SU-DHL-6 (cell line): ENCODE measurements at regions not wholly inside any gene's neighbourhood (a gene's known extent, or its start where the extent isn't known, plus 50 kb on each side); places are given as distances from the start of the nearest gene placed in this dataset.

Experiments used
- EZH2phosphoT487 ChIP-seq: fragments of 200-600 bp; sonication (generic), shearing (Covaris generic); conservative IDR thresholded peaks from 2 replicates; pipeline ENCODE4 v1.6.1; 2018; ENCODE audit warnings: mild to moderate bottlenecking, antibody characterized with exemption, low read length, moderate library complexity, mixed read lengths
- TF ChIP-seq, protein P1 (sequence below): fragments of 200-600 bp; sonication (generic); IDR thresholded peaks from one replicate; pipeline ENCODE4 v1.5.1; 2017; ENCODE audit warnings: antibody characterized with exemption, mild to moderate bottlenecking, low read length, moderate library complexity; ENCODE audit not compliant: insufficient read depth, poor library complexity, severe bottlenecking

DNA sequence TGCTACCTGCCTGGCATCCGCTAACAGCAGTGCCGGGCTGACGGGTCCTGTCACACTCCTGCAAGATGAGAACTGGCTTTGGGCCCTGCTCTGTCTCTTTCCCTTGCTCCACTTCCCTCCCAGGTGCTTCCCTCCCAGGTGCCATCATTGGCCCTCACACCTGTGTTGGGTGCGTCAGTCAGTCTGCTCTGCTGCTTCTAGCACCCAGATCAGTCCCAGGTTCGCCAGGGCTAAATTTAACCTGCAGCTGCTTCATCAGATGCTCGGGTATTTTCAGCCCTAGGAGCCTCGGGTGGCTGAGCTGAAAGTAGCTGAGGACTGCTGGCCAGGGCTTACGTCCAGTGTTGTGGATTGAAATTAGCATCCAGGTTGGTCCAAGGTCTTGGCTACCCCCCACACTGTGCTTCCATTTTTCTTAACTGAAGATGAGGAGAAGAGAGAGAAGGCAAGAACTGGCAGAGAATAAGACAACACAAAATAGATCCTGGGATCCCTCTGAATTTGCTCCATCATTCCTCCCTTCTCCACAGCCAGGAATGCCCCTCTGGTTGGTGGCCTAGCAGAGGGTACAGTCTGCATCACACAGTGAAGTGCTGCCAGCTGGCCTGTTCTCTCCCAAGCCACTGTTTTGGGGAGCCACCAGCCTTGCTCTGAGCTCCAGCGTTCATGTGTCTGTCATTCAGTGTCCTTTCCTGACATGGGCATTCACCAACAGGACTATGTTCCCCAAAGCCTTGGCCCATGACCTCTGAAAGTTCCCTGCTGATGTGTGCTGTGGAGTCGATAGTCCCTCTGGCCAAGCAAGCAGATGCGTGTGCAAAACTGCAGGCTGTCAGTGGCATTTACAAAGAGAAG lies 65.9 kb upstream of the SYPL1 start:
- TF ChIP-seq, protein P1, sequence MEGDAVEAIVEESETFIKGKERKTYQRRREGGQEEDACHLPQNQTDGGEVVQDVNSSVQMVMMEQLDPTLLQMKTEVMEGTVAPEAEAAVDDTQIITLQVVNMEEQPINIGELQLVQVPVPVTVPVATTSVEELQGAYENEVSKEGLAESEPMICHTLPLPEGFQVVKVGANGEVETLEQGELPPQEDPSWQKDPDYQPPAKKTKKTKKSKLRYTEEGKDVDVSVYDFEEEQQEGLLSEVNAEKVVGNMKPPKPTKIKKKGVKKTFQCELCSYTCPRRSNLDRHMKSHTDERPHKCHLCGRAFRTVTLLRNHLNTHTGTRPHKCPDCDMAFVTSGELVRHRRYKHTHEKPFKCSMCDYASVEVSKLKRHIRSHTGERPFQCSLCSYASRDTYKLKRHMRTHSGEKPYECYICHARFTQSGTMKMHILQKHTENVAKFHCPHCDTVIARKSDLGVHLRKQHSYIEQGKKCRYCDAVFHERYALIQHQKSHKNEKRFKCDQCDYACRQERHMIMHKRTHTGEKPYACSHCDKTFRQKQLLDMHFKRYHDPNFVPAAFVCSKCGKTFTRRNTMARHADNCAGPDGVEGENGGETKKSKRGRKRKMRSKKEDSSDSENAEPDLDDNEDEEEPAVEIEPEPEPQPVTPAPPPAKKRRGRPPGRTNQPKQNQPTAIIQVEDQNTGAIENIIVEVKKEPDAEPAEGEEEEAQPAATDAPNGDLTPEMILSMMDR, result no peak
- no peak for TF ChIP-seq EZH2phosphoT487
